ENCODE measurements at regions not wholly inside any gene's neighbourhood (a gene's known extent, or its start where the extent isn't known, plus 50 kb on each side); places are given as distances from the start of the nearest gene placed in this dataset.

DNA sequence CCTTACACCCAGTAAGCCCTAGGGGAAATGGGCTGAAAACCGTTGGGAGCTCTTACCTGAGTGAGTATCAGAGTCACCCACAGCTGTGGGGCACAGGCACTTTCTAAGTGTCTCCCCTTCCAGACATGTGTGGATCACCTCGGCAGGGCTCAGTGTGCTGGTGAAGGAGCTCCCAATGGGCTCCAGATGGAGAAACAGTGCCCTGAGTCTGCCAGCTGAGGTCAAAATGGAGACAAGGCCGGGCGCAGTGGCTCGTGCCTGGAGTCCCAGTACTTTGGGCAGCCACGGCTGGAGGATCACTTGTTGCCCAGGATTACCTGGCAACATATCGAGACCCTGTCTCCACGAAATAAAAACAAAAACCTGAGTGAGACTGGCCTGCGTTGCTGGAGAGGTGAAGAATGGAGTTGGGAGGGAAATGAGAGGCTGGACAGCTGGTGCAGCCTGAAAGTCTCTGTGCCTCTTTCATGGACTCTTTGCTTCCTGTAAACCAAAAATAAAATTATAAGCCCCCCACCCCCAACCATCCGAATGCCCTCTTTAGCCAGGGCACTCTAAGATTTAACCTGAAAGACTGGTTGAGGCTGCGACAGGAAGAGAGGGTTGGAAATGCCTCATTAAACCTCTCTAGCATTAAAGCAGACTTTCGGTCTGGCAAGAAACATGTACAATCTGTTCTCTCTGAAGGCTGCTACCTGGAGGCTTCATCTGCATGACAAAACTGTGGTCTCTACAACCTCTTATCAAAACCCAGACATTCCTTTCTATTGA, 111.8 kb downstream of the SNX19 start:
- H3K4me1 ChIP-seq = no peaks in the 10 kb centered on the region
- TF ChIP-seq POLR2AphosphoS5 (IDR thresholded peaks at IDR 0.05) (no peak), EP300 (IDR thresholded peaks at IDR 0.05; ENCODE audit: low read depth) (no peak), POLR2A (IDR thresholded peaks at IDR 0.05) (no peak)
- TF ChIP-seq, protein P1, sequence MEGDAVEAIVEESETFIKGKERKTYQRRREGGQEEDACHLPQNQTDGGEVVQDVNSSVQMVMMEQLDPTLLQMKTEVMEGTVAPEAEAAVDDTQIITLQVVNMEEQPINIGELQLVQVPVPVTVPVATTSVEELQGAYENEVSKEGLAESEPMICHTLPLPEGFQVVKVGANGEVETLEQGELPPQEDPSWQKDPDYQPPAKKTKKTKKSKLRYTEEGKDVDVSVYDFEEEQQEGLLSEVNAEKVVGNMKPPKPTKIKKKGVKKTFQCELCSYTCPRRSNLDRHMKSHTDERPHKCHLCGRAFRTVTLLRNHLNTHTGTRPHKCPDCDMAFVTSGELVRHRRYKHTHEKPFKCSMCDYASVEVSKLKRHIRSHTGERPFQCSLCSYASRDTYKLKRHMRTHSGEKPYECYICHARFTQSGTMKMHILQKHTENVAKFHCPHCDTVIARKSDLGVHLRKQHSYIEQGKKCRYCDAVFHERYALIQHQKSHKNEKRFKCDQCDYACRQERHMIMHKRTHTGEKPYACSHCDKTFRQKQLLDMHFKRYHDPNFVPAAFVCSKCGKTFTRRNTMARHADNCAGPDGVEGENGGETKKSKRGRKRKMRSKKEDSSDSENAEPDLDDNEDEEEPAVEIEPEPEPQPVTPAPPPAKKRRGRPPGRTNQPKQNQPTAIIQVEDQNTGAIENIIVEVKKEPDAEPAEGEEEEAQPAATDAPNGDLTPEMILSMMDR (IDR thresholded peaks at IDR 0.05) = no peak
- no peak overlapping the region for H3K27ac ChIP-seq
- H3K9me3 ChIP-seq = no peaks in the 10 kb centered on the region
- no peaks in the 10 kb centered on the region for H3K36me3 ChIP-seq
- WGBS, 2 donors (ENCODE audit: low coverage in 1 of 2) = 83 to 86% methylated on average over 5 to 12 of the region's 12 CpGs
- intact Hi-C loops (cut with DNase I; ENCODE audit: low total_unique reads) = no loop called here
- DNase-seq = no peak
- H3K4me3 ChIP-seq = no peak overlapping the region
- no peaks in the 10 kb centered on the region for H3K27me3 ChIP-seq
- in situ Hi-C loops (cut with MboI; ENCODE audit: low pct_ligation_motif_present in 1 of 4, low pct_unique_long_range_greater_than_20kb in 1 of 4, low sequenced_read_pairs in 3 of 4) = no loop called here

DNA sequence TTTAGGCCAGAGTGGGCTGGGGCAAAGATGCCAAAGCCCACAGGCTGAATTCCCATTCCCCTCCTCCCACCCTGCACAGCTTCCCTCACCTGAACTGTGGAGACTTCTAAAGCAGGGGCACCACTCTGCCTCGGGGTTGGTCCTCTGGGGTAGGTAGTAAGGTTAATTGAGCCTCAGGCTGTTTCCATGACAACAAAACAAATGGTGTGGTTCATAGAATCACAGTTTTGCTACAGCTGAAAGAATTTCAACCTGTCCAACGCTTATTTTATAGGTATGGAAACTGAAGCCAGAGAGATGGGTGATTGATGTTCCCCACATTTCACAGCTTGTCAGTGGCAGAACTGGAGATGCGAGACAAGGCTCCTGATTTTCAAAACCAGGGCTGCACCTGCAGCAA, 109.5 kb downstream of the SNX19 start:
- Histone ChIP-seq H3K4me1 (no peaks in the 10 kb centered on the region), H3K9me3 (no peaks in the 10 kb centered on the region), H3K27ac (no peak overlapping the region), H3K36me3 (no peaks in the 10 kb centered on the region), H3K27me3 (no peaks in the 10 kb centered on the region), H3K4me3 (no peak overlapping the region)
- WGBS, 2 donors (ENCODE audit: low coverage in 1 of 2) = 10 to 57% methylated on average over 2 to 3 of the region's 3 CpGs
- in situ Hi-C loops (cut with MboI; ENCODE audit: low pct_ligation_motif_present in 1 of 4, low pct_unique_long_range_greater_than_20kb in 1 of 4, low sequenced_read_pairs in 3 of 4) = no loop called here
- TF ChIP-seq, protein P1 (IDR thresholded peaks at IDR 0.05) = no peak
- intact Hi-C loops (cut with DNase I; ENCODE audit: low total_unique reads) = no loop called here
- DNase-seq = no peak

DNA sequence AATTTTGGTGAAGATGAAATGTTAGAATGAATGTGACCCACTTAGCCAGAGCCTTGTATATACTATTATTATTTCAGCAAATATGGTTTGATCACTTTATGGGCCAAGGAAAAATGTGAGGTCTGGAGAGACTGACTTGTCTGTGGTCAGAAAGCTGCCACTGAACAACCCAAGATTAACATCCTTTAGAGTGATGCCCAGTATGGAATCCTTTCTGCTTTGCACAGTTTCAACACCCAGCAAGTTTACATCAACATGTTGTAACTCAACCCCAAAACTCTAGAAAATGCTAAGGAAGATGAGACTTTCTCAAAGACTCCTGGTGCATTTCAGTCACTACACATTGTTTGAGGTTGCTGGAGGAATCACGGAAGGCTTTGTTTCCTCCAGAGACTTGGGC, 107.7 kb downstream of the SNX19 start:
- H3K9me3 ChIP-seq = no peaks in the 10 kb centered on the region
- H3K36me3 ChIP-seq = no peaks in the 10 kb centered on the region
- no peak for DNase-seq
- no peak for TF ChIP-seq POLR2A (IDR thresholded peaks at IDR 0.05)
- no peak for TF ChIP-seq EP300 (IDR thresholded peaks at IDR 0.05; ENCODE audit: low read depth)
- TF ChIP-seq, protein P1 (IDR thresholded peaks at IDR 0.05) = no peak
- TF ChIP-seq POLR2AphosphoS5 (IDR thresholded peaks at IDR 0.05) = no peak
- intact Hi-C loops (cut with DNase I; ENCODE audit: low total_unique reads) = no loop called here
- H3K27me3 ChIP-seq = no peaks in the 10 kb centered on the region
- in situ Hi-C loops (cut with MboI; ENCODE audit: low pct_ligation_motif_present in 1 of 4, low pct_unique_long_range_greater_than_20kb in 1 of 4, low sequenced_read_pairs in 3 of 4) = no loop called here
- 72% methylated on average over 1 of the region's 1 CpG; no CpG with 5 or more reads in 1 of the 2 donors for WGBS, 2 donors (ENCODE audit: low coverage in 1 of 2)
- H3K4me1 ChIP-seq = no peaks in the 10 kb centered on the region
- no peak overlapping the region for H3K4me3 ChIP-seq
- H3K27ac ChIP-seq = no peak overlapping the region

DNA sequence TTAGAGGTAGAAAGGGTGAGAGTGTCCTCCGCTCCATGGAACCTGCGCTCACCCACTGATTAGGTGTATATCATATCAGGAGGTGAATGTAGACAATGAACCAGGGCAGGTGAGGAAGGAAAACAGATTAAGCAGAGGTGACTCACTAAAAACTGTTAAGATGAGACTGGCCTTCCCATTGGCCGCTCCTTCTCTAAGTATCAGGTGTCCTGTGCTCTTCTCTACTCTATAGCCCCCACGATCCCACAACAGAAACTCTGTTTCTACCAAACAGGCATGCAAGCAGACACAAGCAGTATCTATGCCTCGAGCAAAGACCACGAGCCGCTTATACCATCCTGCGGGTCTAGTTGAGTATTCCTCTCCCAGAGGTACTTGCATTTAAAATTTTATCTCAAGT, 103.1 kb downstream of the SNX19 start:
- Histone ChIP-seq H3K4me1 (no peaks in the 10 kb centered on the region), H3K36me3 (no peaks in the 10 kb centered on the region), H3K4me3 (no peak overlapping the region), H3K9me3 (no peaks in the 10 kb centered on the region), H3K27ac (no peak overlapping the region), H3K27me3 (no peaks in the 10 kb centered on the region)
- WGBS, 2 donors (ENCODE audit: low coverage in 1 of 2) = 92 to 94% methylated on average over 7 to 8 of the region's 8 CpGs
- DNase-seq = no peak
- TF ChIP-seq EP300 (IDR thresholded peaks at IDR 0.05; ENCODE audit: low read depth) (no peak), POLR2A (IDR thresholded peaks at IDR 0.05) (no peak), POLR2AphosphoS5 (IDR thresholded peaks at IDR 0.05) (no peak)
- TF ChIP-seq, protein P1 (IDR thresholded peaks at IDR 0.05) = no peak
- in situ Hi-C loops (cut with MboI; ENCODE audit: low pct_ligation_motif_present in 1 of 4, low pct_unique_long_range_greater_than_20kb in 1 of 4, low sequenced_read_pairs in 3 of 4) (no loop called here), intact Hi-C loops (cut with DNase I; ENCODE audit: low total_unique reads) (no loop called here)

Data from transverse colon (tissue), 4 donors.